Lung (tissue), 11 donors: ENCODE measurements at regions not wholly inside any gene's neighbourhood (a gene's known extent, or its start where the extent isn't known, plus 50 kb on each side); places are given as distances from the start of the nearest gene placed in this dataset.
"Not testable (repeated sequence)": the region's sequence is repeated elsewhere in the genome, so short reads cannot be mapped to it uniquely, and the experiment has no call there.

ENCODE experiments used
- ATAC-seq: fragments of 200-7000 bp; cut with Tn5 transposase; one replicate; pipeline ENCODE4 v1.9.1; 2020; ENCODE audit warnings: moderate number of reproducible peaks; ENCODE audit not compliant: insufficient read depth, low FRiP score
- DNase-seq, 3 donors: peaks; one replicate each; pipeline ENCODE4 v3.0.0-alpha.2; 2013 to 2017
- H3K27ac ChIP-seq, 2 donors: one replicate each; pipeline ENCODE4 v1.5.1; 2013; ENCODE audit warnings: mild to moderate bottlenecking in 2 of 2, moderate library complexity in 2 of 2, control low read depth in 1 of 2, inconsistent platforms in 1 of 2, low read depth in 1 of 2, low read length in 1 of 2
- H3K27me3 ChIP-seq, 3 donors: one replicate each; pipeline ENCODE4 v1.5.1; 2013; ENCODE audit warnings: low read length in 2 of 3; ENCODE audit not compliant: control insufficient read depth in 3 of 3, insufficient read depth in 3 of 3
- H3K36me3 ChIP-seq, 4 donors: one replicate each; pipeline ENCODE4 v1.5.1; 2013; ENCODE audit warnings: low read length in 4 of 4, mild to moderate bottlenecking in 1 of 4, moderate library complexity in 1 of 4; ENCODE audit not compliant: control insufficient read depth in 4 of 4, insufficient read depth in 4 of 4
- H3K4me1 ChIP-seq, 5 donors: one replicate each; pipeline ENCODE4 v1.5.1; 2013; ENCODE audit warnings: low read length in 5 of 5, mild to moderate bottlenecking in 2 of 5, moderate library complexity in 1 of 5; ENCODE audit not compliant: control insufficient read depth in 5 of 5, insufficient read depth in 5 of 5
- H3K4me3 ChIP-seq: one replicate; pipeline ENCODE4 v1.5.1; 2013; ENCODE audit warnings: mild to moderate bottlenecking, control low read depth, moderate library complexity
- H3K9ac ChIP-seq, 2 donors: one replicate each; pipeline ENCODE4 v1.5.1; 2013; ENCODE audit warnings: low read length in 2 of 2, control low read depth in 1 of 2; ENCODE audit not compliant: insufficient read depth in 1 of 2
- H3K9me3 ChIP-seq, 4 donors: one replicate each; pipeline ENCODE4 v1.5.1; 2013; ENCODE audit warnings: low read length in 3 of 4, mild to moderate bottlenecking in 1 of 4, moderate library complexity in 1 of 4; ENCODE audit not compliant: control insufficient read depth in 4 of 4, insufficient read depth in 3 of 4
- CTCF ChIP-seq: IDR thresholded peaks from 2 replicates; pipeline ENCODE4 v1.5.1; 2012; ENCODE audit warnings: mild to moderate bottlenecking; ENCODE audit errors: control extremely low read depth, extremely low read depth
- WGBS, 2 donors: extraction: QIAGEN DNeasy Blood & Tissue Kit; methylation state at CpG; one replicate each; pipeline ENCODE4 v1.1.7; 2013; 5-methylcytosine and 5-hydroxymethylcytosine counted together
- donor health status: control.
- donor health status: control.
- donor health status: Bipolar disorder and iron deficiency.
- donor health status: healthy.
- donor health status: DM: yes; HTN: yes; CAD: no.

GRCh38 chr3:112759210-112759609 is 87.5 kb downstream of the CD200R1L start:
- H3K4me3 ChIP-seq: no peak overlapping the region
- no peak overlapping the region for H3K27ac ChIP-seq
- H3K36me3 ChIP-seq: no peaks in the 10 kb centered on the region
- 94 to 100% methylated on average over 1 of the region's 1 CpG for WGBS, 2 donors
- H3K9ac ChIP-seq: no peak overlapping the region
- no peak for TF ChIP-seq CTCF
- no peak for ATAC-seq
- no peaks in the 10 kb centered on the region for H3K4me1 ChIP-seq
- DNase-seq: no peak
- H3K9me3 ChIP-seq: no peaks in the 10 kb centered on the region
- no peaks in the 10 kb centered on the region for H3K27me3 ChIP-seq

- ATAC-seq (no peak), DNase-seq (no peak)
- no peaks in the 10 kb centered on the region for H3K9me3 ChIP-seq
- H3K4me1 ChIP-seq: no peaks in the 10 kb centered on the region
- no peak overlapping the region for H3K4me3 ChIP-seq
- no peak for TF ChIP-seq CTCF
- no peaks in the 10 kb centered on the region for H3K27me3 ChIP-seq
- H3K36me3 ChIP-seq: no peaks in the 10 kb centered on the region
- no peak overlapping the region for H3K9ac ChIP-seq
- H3K27ac ChIP-seq: no peak overlapping the region
- WGBS, 2 donors: 75 to 86% methylated on average over 1 of the region's 1 CpG
These were observed 89.5 kb downstream of the CD200R1L start for GRCh38 chr3:112757197-112757596.

GRCh38 chr3:112755845-112756613 is 90.6 kb downstream of the CD200R1L start:
- no peak overlapping the region for H3K9ac ChIP-seq
- TF ChIP-seq CTCF: no peak
- H3K27ac ChIP-seq: no peak overlapping the region
- no peaks in the 10 kb centered on the region for H3K36me3 ChIP-seq
- H3K4me3 ChIP-seq: no peak overlapping the region
- H3K27me3 ChIP-seq: no peaks in the 10 kb centered on the region
- no peaks in the 10 kb centered on the region for H3K4me1 ChIP-seq
- no peak for DNase-seq
- ATAC-seq: no peak
- H3K9me3 ChIP-seq: no peaks in the 10 kb centered on the region
- WGBS, 2 donors: 56 to 67% methylated on average over 4 of the region's 4 CpGs

- H3K4me3 ChIP-seq, DNase-seq, H3K36me3 ChIP-seq, H3K27ac ChIP-seq, H3K9me3 ChIP-seq, H3K4me1 ChIP-seq, H3K27me3 ChIP-seq, ATAC-seq, H3K9ac ChIP-seq: not testable (repeated sequence)
- WGBS, 2 donors: 87 to 89% methylated on average over 13 of the region's 13 CpGs
These were observed 91.6 kb downstream of the CD200R1L start for GRCh38 chr3:112755046-112755445.
